ENCODE measurements at regions not wholly inside any gene's neighbourhood (a gene's known extent, or its start where the extent isn't known, plus 50 kb on each side); places are given as distances from the start of the nearest gene placed in this dataset.

DNA sequence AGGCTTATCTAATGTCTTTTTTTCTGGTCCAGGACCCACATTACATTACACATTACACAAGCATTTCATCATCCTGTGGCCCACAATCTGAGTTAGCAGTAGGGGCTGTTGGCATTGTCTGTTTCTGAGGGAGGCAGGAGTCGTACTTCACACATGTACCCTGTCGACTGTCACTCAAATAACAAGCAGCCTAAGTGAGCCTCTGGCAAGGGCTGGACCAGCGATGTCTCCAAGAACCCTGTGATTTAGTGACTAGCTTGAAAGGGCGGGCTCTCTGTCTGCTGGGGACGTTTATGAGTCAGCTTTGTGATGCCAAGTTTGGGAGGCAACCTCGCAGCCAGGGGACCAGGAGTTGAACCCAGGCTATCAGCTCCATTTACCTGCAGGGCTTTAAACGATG lies 251.4 kb downstream of the HS3ST3B1 start:
- TF ChIP-seq, protein P1, sequence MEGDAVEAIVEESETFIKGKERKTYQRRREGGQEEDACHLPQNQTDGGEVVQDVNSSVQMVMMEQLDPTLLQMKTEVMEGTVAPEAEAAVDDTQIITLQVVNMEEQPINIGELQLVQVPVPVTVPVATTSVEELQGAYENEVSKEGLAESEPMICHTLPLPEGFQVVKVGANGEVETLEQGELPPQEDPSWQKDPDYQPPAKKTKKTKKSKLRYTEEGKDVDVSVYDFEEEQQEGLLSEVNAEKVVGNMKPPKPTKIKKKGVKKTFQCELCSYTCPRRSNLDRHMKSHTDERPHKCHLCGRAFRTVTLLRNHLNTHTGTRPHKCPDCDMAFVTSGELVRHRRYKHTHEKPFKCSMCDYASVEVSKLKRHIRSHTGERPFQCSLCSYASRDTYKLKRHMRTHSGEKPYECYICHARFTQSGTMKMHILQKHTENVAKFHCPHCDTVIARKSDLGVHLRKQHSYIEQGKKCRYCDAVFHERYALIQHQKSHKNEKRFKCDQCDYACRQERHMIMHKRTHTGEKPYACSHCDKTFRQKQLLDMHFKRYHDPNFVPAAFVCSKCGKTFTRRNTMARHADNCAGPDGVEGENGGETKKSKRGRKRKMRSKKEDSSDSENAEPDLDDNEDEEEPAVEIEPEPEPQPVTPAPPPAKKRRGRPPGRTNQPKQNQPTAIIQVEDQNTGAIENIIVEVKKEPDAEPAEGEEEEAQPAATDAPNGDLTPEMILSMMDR (IDR thresholded peaks at IDR 0.05): no peak
- TF ChIP-seq POLR2A (IDR thresholded peaks at IDR 0.05): no peak
